SU-DHL-6 (cell line): ENCODE measurements at regions not wholly inside any gene's neighbourhood (a gene's known extent, or its start where the extent isn't known, plus 50 kb on each side); places are given as distances from the start of the nearest gene placed in this dataset.

ENCODE experiments used
- CTCF ChIP-seq: fragments of 200-600 bp; sonication (generic); IDR thresholded peaks from one replicate; pipeline ENCODE4 v1.5.1; 2017; ENCODE audit warnings: antibody characterized with exemption, mild to moderate bottlenecking, low read length, moderate library complexity; ENCODE audit not compliant: insufficient read depth, poor library complexity, severe bottlenecking
- EZH2phosphoT487 ChIP-seq: fragments of 200-600 bp; sonication (generic), shearing (Covaris generic); conservative IDR thresholded peaks from 2 replicates; pipeline ENCODE4 v1.6.1; 2018; ENCODE audit warnings: mild to moderate bottlenecking, antibody characterized with exemption, low read length, moderate library complexity, mixed read lengths

- TF ChIP-seq CTCF (no peak), EZH2phosphoT487 (no peak)
Measured at GRCh38 chr3:157718800-157719199, 215.6 kb upstream of the VEPH1 start.
